ENCODE measurements at regions not wholly inside any gene's neighbourhood (a gene's known extent, or its start where the extent isn't known, plus 50 kb on each side); places are given as distances from the start of the nearest gene placed in this dataset.

DNA sequence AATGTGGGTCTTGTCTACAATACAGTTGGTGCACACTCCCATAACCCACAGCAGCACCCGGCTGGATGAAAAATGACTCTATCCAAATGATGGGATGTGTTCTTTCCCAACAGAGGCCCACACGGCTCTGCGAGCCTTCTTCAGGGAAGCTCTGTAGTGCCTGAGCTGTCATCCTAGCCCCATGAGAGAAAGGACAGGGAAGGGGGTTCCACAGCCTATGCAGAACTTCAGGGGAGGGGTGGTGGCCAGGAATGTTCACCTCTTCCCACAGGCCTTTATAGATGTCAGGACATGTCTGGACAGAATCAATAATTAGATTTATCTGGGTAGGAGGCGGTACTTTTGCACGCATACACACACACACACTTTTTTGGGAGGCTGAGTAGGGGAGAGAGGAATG lies 109.0 kb downstream of the JCAD start:
- no peaks in the 10 kb centered on the region for H3K27me3 ChIP-seq (ENCODE audit: control insufficient read depth in 2 of 2, insufficient read depth in 2 of 2, low read length in 2 of 2)
- no peak overlapping the region for H2AFZ ChIP-seq (ENCODE audit: insufficient read depth, low read depth, low read length, poor library complexity, severe bottlenecking)
- no peaks in the 10 kb centered on the region for H3K9me3 ChIP-seq (replicated peaks in 1 of 2; ENCODE audit: control insufficient read depth in 1 of 2, insufficient read depth in 1 of 2, low read length in 2 of 2)
- Mint-ChIP-seq H3K4me1 (peaks cover 2% of the 10 kb centered on the region), H3K27me3 (ENCODE audit: low read depth in 3 of 3) (peaks cover 0 to 1% (median 0%) of the 10 kb centered on the region in 3 donors), H3K27ac (no peak overlapping the region), H3K9me3 (peaks cover 0 to 2% (median 0%) of the 10 kb centered on the region in 7 donors), H3K36me3 (no peaks in the 10 kb centered on the region), H3K4me3 (no peak overlapping the region)
- H3K79me2 ChIP-seq (ENCODE audit: insufficient read depth, low read length) = no peaks in the 10 kb centered on the region
- intact Hi-C loops (cut with micrococcal nuclease) = no loop called here
- H3K4me3 ChIP-seq (replicated peaks in 1 of 3; ENCODE audit: low read depth in 2 of 3, low read length in 3 of 3) = no peak overlapping the region
- no peaks in the 10 kb centered on the region for H4K20me1 ChIP-seq (ENCODE audit: insufficient read depth, low read length)
- no peak for DNase-seq
- no peak overlapping the region for H3K27ac ChIP-seq (ENCODE audit: low read depth in 1 of 2, low read length in 2 of 2)
- no peak overlapping the region for H3K4me2 ChIP-seq (replicated peaks; ENCODE audit: extremely low read depth, low read length, poor library complexity, severe bottlenecking)
- no peaks in the 10 kb centered on the region for H3K4me1 ChIP-seq (ENCODE audit: control insufficient read depth in 1 of 2, insufficient read depth in 2 of 2, low read length in 2 of 2)
- TF ChIP-seq, protein P1, sequence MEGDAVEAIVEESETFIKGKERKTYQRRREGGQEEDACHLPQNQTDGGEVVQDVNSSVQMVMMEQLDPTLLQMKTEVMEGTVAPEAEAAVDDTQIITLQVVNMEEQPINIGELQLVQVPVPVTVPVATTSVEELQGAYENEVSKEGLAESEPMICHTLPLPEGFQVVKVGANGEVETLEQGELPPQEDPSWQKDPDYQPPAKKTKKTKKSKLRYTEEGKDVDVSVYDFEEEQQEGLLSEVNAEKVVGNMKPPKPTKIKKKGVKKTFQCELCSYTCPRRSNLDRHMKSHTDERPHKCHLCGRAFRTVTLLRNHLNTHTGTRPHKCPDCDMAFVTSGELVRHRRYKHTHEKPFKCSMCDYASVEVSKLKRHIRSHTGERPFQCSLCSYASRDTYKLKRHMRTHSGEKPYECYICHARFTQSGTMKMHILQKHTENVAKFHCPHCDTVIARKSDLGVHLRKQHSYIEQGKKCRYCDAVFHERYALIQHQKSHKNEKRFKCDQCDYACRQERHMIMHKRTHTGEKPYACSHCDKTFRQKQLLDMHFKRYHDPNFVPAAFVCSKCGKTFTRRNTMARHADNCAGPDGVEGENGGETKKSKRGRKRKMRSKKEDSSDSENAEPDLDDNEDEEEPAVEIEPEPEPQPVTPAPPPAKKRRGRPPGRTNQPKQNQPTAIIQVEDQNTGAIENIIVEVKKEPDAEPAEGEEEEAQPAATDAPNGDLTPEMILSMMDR (IDR thresholded peaks at IDR 0.05) = no peak
- no peak overlapping the region for H3K9ac ChIP-seq (ENCODE audit: insufficient read depth, low read length, poor library complexity, severe bottlenecking)
- WGBS (ENCODE audit: insufficient coverage) = no CpG with 5 or more reads among the region's 5 CpGs
- H3K36me3 ChIP-seq (replicated peaks in 1 of 2; ENCODE audit: control insufficient read depth in 1 of 2, insufficient read depth in 2 of 2, low read length in 2 of 2) = no peaks in the 10 kb centered on the region

DNA sequence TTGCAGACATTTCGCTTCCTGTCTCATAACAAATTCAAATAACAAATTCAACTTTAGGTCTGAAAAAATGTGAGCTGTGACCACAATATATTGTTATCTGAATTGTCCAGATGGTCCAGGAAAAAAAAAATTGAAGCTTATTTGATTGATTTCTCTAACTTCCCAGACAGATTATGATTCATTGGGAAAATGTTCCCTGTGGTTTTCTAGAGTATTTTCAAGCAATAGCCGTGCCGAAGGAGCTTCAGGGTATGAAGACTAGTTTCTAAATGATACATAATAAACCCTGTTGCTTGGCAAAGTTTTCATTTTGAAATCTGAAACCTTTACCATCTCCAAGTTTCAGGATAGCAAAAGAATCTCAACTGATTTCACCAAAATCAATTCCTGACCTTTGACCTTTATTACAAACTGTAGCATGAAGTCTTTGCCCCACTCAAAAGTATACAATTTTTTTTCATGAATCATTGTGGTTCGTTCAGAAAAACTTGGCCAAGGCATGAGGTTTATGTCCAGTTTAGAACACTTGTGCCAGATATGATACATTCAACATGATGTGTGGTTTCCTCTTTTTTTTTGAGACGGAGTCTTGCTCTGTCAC lies 109.9 kb downstream of the JCAD start:
- Histone ChIP-seq H3K79me2 (ENCODE audit: insufficient read depth, low read length) (no peaks in the 10 kb centered on the region), H3K4me3 (replicated peaks in 1 of 3; ENCODE audit: low read depth in 2 of 3, low read length in 3 of 3) (no peak overlapping the region), H3K9me3 (replicated peaks in 1 of 2; ENCODE audit: control insufficient read depth in 1 of 2, insufficient read depth in 1 of 2, low read length in 2 of 2) (no peaks in the 10 kb centered on the region), H3K27me3 (ENCODE audit: control insufficient read depth in 2 of 2, insufficient read depth in 2 of 2, low read length in 2 of 2) (no peaks in the 10 kb centered on the region), H3K36me3 (replicated peaks in 1 of 2; ENCODE audit: control insufficient read depth in 1 of 2, insufficient read depth in 2 of 2, low read length in 2 of 2) (no peaks in the 10 kb centered on the region), H3K4me2 (replicated peaks; ENCODE audit: extremely low read depth, low read length, poor library complexity, severe bottlenecking) (no peak overlapping the region), H2AFZ (ENCODE audit: insufficient read depth, low read depth, low read length, poor library complexity, severe bottlenecking) (no peak overlapping the region), H3K4me1 (ENCODE audit: control insufficient read depth in 1 of 2, insufficient read depth in 2 of 2, low read length in 2 of 2) (no peaks in the 10 kb centered on the region), H3K27ac (ENCODE audit: low read depth in 1 of 2, low read length in 2 of 2) (no peak overlapping the region), H4K20me1 (ENCODE audit: insufficient read depth, low read length) (no peaks in the 10 kb centered on the region), H3K9ac (ENCODE audit: insufficient read depth, low read length, poor library complexity, severe bottlenecking) (no peak overlapping the region)
- Mint-ChIP-seq H3K4me3 (no peak overlapping the region), H3K27ac (no peak overlapping the region), H3K36me3 (no peaks in the 10 kb centered on the region), H3K27me3 (ENCODE audit: low read depth in 3 of 3) (peaks cover 0 to 1% (median 0%) of the 10 kb centered on the region in 3 donors), H3K4me1 (peaks cover 2% of the 10 kb centered on the region), H3K9me3 (peaks cover 0 to 2% (median 0%) of the 10 kb centered on the region in 7 donors)
- DNase-seq = no peak
- WGBS (ENCODE audit: insufficient coverage) = no CpG with 5 or more reads among the region's 5 CpGs
- intact Hi-C loops (cut with micrococcal nuclease) = no loop called here
- TF ChIP-seq, protein P1 (IDR thresholded peaks at IDR 0.05) = no peak

All from CD14-positive monocyte (primary cell).